ENCODE measurements at regions not wholly inside any gene's neighbourhood (a gene's known extent, or its start where the extent isn't known, plus 50 kb on each side); places are given as distances from the start of the nearest gene placed in this dataset.

DNA sequence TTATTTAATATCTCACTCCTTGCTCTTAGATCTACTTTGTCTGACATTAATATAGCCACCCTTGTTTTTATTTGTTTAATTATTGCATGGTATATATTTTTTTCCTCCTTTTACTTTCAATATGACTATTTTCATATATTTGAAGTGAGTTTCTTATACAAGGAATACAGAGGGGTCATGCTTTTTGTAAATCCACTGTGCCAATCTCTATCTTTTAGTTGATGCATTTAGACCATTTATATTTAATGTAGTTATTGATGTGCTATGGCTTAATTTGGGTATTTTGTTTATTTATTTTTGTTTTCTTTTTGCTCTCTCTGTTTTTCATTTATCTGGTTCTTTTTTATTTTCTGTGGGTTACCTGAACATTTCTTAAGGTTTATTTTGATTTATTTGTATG lies 750.6 kb downstream of the TMEM182 start:
- Histone ChIP-seq H3K27ac (replicated peaks in 1 of 4) (no peak overlapping the region), H3K4me1 (no peaks in the 10 kb centered on the region), H3K36me3 (no peaks in the 10 kb centered on the region), H3K27me3 (no peaks in the 10 kb centered on the region), H3K4me3 (no peak overlapping the region), H3K9me3 (peaks cover 0 to 8% (median 0%) of the 10 kb centered on the region in 4 donors)
- TF ChIP-seq POLR2AphosphoS5 (IDR thresholded peaks at IDR 0.05) = no peak
- TF ChIP-seq, protein P1, sequence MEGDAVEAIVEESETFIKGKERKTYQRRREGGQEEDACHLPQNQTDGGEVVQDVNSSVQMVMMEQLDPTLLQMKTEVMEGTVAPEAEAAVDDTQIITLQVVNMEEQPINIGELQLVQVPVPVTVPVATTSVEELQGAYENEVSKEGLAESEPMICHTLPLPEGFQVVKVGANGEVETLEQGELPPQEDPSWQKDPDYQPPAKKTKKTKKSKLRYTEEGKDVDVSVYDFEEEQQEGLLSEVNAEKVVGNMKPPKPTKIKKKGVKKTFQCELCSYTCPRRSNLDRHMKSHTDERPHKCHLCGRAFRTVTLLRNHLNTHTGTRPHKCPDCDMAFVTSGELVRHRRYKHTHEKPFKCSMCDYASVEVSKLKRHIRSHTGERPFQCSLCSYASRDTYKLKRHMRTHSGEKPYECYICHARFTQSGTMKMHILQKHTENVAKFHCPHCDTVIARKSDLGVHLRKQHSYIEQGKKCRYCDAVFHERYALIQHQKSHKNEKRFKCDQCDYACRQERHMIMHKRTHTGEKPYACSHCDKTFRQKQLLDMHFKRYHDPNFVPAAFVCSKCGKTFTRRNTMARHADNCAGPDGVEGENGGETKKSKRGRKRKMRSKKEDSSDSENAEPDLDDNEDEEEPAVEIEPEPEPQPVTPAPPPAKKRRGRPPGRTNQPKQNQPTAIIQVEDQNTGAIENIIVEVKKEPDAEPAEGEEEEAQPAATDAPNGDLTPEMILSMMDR (IDR thresholded peaks at IDR 0.05) = no peak
- no peak for TF ChIP-seq EP300 (IDR thresholded peaks at IDR 0.05)
- no peak for TF ChIP-seq POLR2A (IDR thresholded peaks at IDR 0.05; ENCODE audit: low read depth)
- intact Hi-C loops (cut with DNase I) = no loop called here
- no peak for DNase-seq (ENCODE audit: extremely low spot score)

DNA sequence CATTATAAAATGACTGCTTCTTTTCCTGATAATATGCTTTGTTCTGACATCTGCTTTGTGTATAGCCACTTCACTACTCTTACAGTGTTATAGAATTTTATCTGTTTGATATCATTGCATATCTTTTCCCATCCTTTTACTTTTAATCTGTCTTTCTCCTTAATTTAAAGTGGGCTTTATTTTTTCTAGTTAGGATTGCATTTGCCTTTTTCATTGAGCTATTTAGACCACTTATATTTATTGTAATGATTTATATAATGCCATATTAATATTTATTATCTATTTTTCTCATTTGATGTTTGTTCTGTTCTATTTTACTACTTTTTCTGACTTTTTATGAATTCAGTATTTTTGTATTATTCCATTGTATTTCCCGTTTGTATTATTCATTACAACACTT lies 758.7 kb downstream of the TMEM182 start:
- intact Hi-C loops (cut with DNase I) = no loop called here
- no peaks in the 10 kb centered on the region for H3K4me1 ChIP-seq
- WGBS = 80% methylated on average over 1 of the region's 1 CpG
- H3K27ac ChIP-seq (replicated peaks in 1 of 4) = no peak overlapping the region
- TF ChIP-seq POLR2AphosphoS5 (IDR thresholded peaks at IDR 0.05) (no peak), POLR2A (IDR thresholded peaks at IDR 0.05; ENCODE audit: low read depth) (no peak), EP300 (IDR thresholded peaks at IDR 0.05) (no peak)
- TF ChIP-seq, protein P1 (IDR thresholded peaks at IDR 0.05) = no peak
- H3K36me3 ChIP-seq = no peaks in the 10 kb centered on the region
- no peaks in the 10 kb centered on the region for H3K27me3 ChIP-seq
- H3K9me3 ChIP-seq = no peaks in the 10 kb centered on the region
- H3K4me3 ChIP-seq = no peak overlapping the region
- DNase-seq (ENCODE audit: extremely low spot score) = no peak

DNA sequence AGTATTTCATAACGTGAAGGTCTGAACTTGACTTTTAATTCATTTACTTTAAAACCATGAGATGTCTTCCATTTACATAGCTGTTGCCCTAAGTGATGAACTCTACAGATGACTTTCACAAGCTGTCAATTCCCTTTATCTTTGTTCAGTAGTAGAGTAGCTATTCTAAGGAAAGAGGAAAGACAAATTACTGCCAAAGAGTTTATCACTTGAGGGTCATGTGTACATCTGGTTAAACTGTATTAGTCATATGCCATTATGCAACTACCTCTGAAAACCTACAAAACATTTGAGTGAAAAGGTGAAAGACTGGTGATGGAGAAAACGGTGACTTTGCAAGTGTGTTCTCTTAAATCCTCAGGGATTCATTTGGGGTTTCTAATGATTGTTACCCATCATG lies 763.9 kb downstream of the TMEM182 start:
- 72% methylated on average over 2 of the region's 2 CpGs for WGBS
- no peaks in the 10 kb centered on the region for H3K36me3 ChIP-seq
- no peak overlapping the region for H3K4me3 ChIP-seq
- intact Hi-C loops (cut with DNase I) = no loop called here
- no peak for TF ChIP-seq POLR2AphosphoS5 (IDR thresholded peaks at IDR 0.05)
- TF ChIP-seq POLR2A (IDR thresholded peaks at IDR 0.05; ENCODE audit: low read depth) = no peak
- TF ChIP-seq, protein P1 (IDR thresholded peaks at IDR 0.05) = no peak
- TF ChIP-seq EP300 (IDR thresholded peaks at IDR 0.05) = no peak
- H3K27me3 ChIP-seq = no peaks in the 10 kb centered on the region
- no peaks in the 10 kb centered on the region for H3K4me1 ChIP-seq
- no peaks in the 10 kb centered on the region for H3K9me3 ChIP-seq
- no peak for DNase-seq (ENCODE audit: extremely low spot score)
- no peak overlapping the region for H3K27ac ChIP-seq (replicated peaks in 1 of 4)

DNA sequence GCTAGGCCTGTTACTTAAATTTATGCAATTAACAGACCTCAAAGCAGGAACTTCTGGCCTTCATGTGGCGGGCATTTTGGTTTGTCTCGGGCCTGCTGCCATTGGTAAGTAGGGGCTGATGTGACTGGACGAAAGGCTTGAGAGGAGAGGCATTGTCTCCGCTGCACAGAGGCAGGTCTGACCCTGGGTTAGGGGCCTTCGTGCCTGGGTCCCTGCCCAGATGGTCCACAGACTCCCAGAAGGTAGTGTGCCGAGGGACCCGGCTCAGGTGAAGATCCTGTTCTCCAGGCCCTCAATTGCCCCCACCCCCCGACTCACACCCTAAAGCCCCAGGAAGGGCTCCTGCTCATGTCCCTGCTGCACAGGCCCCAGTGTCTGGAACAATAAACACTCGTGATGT lies 764.9 kb downstream of the TMEM182 start:
- TF ChIP-seq, protein P1 (IDR thresholded peaks at IDR 0.05) = no peak
- TF ChIP-seq EP300 (IDR thresholded peaks at IDR 0.05) (no peak), POLR2A (IDR thresholded peaks at IDR 0.05; ENCODE audit: low read depth) (no peak), POLR2AphosphoS5 (IDR thresholded peaks at IDR 0.05) (no peak)
- no peaks in the 10 kb centered on the region for H3K4me1 ChIP-seq
- H3K36me3 ChIP-seq = no peaks in the 10 kb centered on the region
- intact Hi-C loops (cut with DNase I) = no loop called here
- H3K9me3 ChIP-seq = no peaks in the 10 kb centered on the region
- no peak overlapping the region for H3K27ac ChIP-seq (replicated peaks in 1 of 4)
- WGBS = 77% methylated on average over 7 of the region's 9 CpGs
- no peaks in the 10 kb centered on the region for H3K27me3 ChIP-seq
- no peak overlapping the region for H3K4me3 ChIP-seq
- no peak for DNase-seq (ENCODE audit: extremely low spot score)

DNA sequence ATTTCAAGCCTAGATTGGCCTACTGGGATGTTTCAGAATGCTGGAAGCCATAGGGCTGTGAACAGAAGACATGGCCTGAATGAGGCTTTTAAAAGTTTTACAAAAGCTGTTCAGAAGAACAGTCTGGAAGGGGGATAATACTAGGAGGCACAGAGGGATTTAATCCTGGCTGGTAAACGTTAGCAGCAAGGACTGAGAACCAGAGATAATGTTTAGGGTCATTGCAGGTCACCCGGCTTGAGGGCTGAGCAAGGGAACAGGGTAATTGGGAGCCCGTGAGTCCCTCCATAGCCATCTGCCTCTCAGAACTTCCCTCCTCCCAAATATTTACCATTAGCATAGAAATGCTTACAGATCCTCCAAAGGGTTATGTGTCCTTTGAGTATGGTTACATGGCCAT lies 765.4 kb downstream of the TMEM182 start:
- H3K27me3 ChIP-seq = no peaks in the 10 kb centered on the region
- H3K4me3 ChIP-seq = no peak overlapping the region
- TF ChIP-seq, protein P1 (IDR thresholded peaks at IDR 0.05) = no peak
- TF ChIP-seq POLR2A (IDR thresholded peaks at IDR 0.05; ENCODE audit: low read depth) (no peak), EP300 (IDR thresholded peaks at IDR 0.05) (no peak), POLR2AphosphoS5 (IDR thresholded peaks at IDR 0.05) (no peak)
- no peak for DNase-seq (ENCODE audit: extremely low spot score)
- H3K4me1 ChIP-seq = no peaks in the 10 kb centered on the region
- 70% methylated on average over 3 of the region's 3 CpGs for WGBS
- no peaks in the 10 kb centered on the region for H3K9me3 ChIP-seq
- H3K27ac ChIP-seq (replicated peaks in 1 of 4) = no peak overlapping the region
- intact Hi-C loops (cut with DNase I) = no loop called here
- H3K36me3 ChIP-seq = no peaks in the 10 kb centered on the region
